HG02623 (cell line): ENCODE measurements at regions not wholly inside any gene's neighbourhood (a gene's known extent, or its start where the extent isn't known, plus 50 kb on each side); places are given as distances from the start of the nearest gene placed in this dataset.

Source experiments
- ATAC-seq: cut with Tn5 transposase; IDR thresholded peaks from one replicate; pipeline ENCODE4 v1.9.1; 2021; ENCODE audit warnings: moderate library complexity; ENCODE audit not compliant: unreplicated experiment

GRCh38 chr1:193320270-193320669 lies 133.9 kb upstream of the B3GALT2 start:
- no peak for ATAC-seq

- no peak for ATAC-seq
Measured at GRCh38 chr1:193318347-193318746, 131.9 kb upstream of the B3GALT2 start.

GRCh38 chr1:193313354-193314140 lies 127.1 kb upstream of the B3GALT2 start:
- no peak for ATAC-seq

- ATAC-seq = no peak
Measured at GRCh38 chr1:193312432-193312831, 126.0 kb upstream of the B3GALT2 start.

- ATAC-seq = no peak
Measured at GRCh38 chr1:193311226-193311948, 125.0 kb upstream of the B3GALT2 start.

GRCh38 chr1:193310564-193310963 lies 124.2 kb upstream of the B3GALT2 start:
- ATAC-seq = no peak

GRCh38 chr1:193309936-193310475 lies 123.6 kb upstream of the B3GALT2 start:
- ATAC-seq = no peak

- ATAC-seq = no peak
Measured at GRCh38 chr1:193308438-193308837, 122.0 kb upstream of the B3GALT2 start.

GRCh38 chr1:193306430-193306829 lies 120.0 kb upstream of the B3GALT2 start:
- ATAC-seq = no peak
